OCI-LY7 (cell line): ENCODE measurements at regions not wholly inside any gene's neighbourhood (a gene's known extent, or its start where the extent isn't known, plus 50 kb on each side); places are given as distances from the start of the nearest gene placed in this dataset.

Experiments used
- BruUV-seq: library from RNA; stranded (reverse); fragments of 400-500 nt; replicated peaks from 2 replicates; lab custom pipeline; 2021; lab: Mats Ljungman, UMichigan
- CTCF ChIA-PET: fragments of 300-600 bp; sonication (Branson Sonifier 250); formaldehyde crosslinking; loops from one replicate; lab custom pipeline; 2022; ENCODE audit warnings: antibody characterized with exemption; ENCODE audit not compliant: unreplicated experiment; lab: Charles Lee
- POLR2A ChIA-PET: fragments of 300-600 bp; sonication (Branson Sonifier 250); formaldehyde crosslinking; loops from one replicate; lab custom pipeline; 2022; ENCODE audit warnings: antibody characterized with exemption; lab: Charles Lee
- DNase-seq: peaks from one replicate; pipeline ENCODE4 v3.0.0-alpha.2; 2015; ENCODE audit warnings: low spot score
- H2AFZ ChIP-seq: fragments of 200-600 bp; sonication (generic), shearing (Covaris generic); 2 replicates; pipeline ENCODE4 v1.6.1; 2014; ENCODE audit warnings: mild to moderate bottlenecking, antibody characterized with exemption, low read length, moderate library complexity
- H3K27ac ChIP-seq: fragments of 200-600 bp; sonication (generic); 2 replicates; pipeline ENCODE4 v1.5.1; 2014; ENCODE audit warnings: mixed run types, low read depth, mild to moderate bottlenecking, moderate library complexity, low read length, inconsistent platforms; ENCODE audit not compliant: poor library complexity, severe bottlenecking
- H3K36me3 ChIP-seq: fragments of 200-600 bp; sonication (generic); 2 replicates; pipeline ENCODE4 v1.6.1; 2014; ENCODE audit warnings: mild to moderate bottlenecking, antibody characterized with exemption, low read length, moderate library complexity, mixed read lengths; ENCODE audit not compliant: insufficient read depth
- H3K4me1 ChIP-seq: fragments of 200-600 bp; sonication (generic); 2 replicates; pipeline ENCODE4 v1.5.1; 2014; ENCODE audit warnings: mild to moderate bottlenecking, low read length; ENCODE audit not compliant: insufficient read depth, poor library complexity, severe bottlenecking
- H3K4me2 ChIP-seq: fragments of 200-600 bp; sonication (generic); 2 replicates; pipeline ENCODE4 v1.6.1; 2014; ENCODE audit warnings: mild to moderate bottlenecking, low read length
- H3K4me3 ChIP-seq: fragments of 200-600 bp; sonication (generic); 2 replicates; pipeline ENCODE4 v1.5.1; 2014; ENCODE audit warnings: mild to moderate bottlenecking, low read depth, low read length; ENCODE audit not compliant: poor library complexity, severe bottlenecking
- H3K79me2 ChIP-seq: fragments of 200-600 bp; sonication (generic); 2 replicates; pipeline ENCODE4 v1.6.1; 2016; ENCODE audit warnings: low read depth, mild to moderate bottlenecking, low read length, moderate library complexity, mixed read lengths; ENCODE audit not compliant: insufficient read depth
- H3K9me2 ChIP-seq: fragments of 200-600 bp; sonication (generic); 2 replicates; pipeline ENCODE4 v1.6.1; 2016; ENCODE audit warnings: mild to moderate bottlenecking, low read length, mixed read lengths; ENCODE audit not compliant: insufficient read depth
- H3K9me3 ChIP-seq: fragments of 200-600 bp; sonication (generic); 2 replicates; pipeline ENCODE4 v1.6.1; 2014; ENCODE audit warnings: mild to moderate bottlenecking, mixed run types, low read length, mixed read lengths
- H4K20me1 ChIP-seq: fragments of 200-600 bp; sonication (generic); 2 replicates; pipeline ENCODE4 v1.6.1; 2014; ENCODE audit warnings: mild to moderate bottlenecking, antibody characterized with exemption, low read length, moderate library complexity, mixed read lengths; ENCODE audit not compliant: insufficient read depth
- CTCF ChIP-seq: fragments of 200-600 bp; sonication (generic); conservative IDR thresholded peaks from 2 replicates; pipeline ENCODE4 v1.5.1; 2014; ENCODE audit warnings: mild to moderate bottlenecking, antibody characterized with exemption, low read length, moderate library complexity, mixed read lengths
- EZH2phosphoT487 ChIP-seq: fragments of 200-600 bp; sonication (generic); IDR thresholded peaks from 2 replicates; pipeline ENCODE4 v1.6.1; 2018; ENCODE audit warnings: low read depth, borderline replicate concordance, mild to moderate bottlenecking, mixed run types, antibody characterized with exemption, low read length, moderate library complexity, mixed read lengths
- intact Hi-C: fragments of 100-400 bp; cut with micrococcal nuclease; formaldehyde crosslinking; loops from one replicate; pipeline ENCODE4 v1.10.0; 2022; ENCODE audit not compliant: unreplicated experiment

DNA sequence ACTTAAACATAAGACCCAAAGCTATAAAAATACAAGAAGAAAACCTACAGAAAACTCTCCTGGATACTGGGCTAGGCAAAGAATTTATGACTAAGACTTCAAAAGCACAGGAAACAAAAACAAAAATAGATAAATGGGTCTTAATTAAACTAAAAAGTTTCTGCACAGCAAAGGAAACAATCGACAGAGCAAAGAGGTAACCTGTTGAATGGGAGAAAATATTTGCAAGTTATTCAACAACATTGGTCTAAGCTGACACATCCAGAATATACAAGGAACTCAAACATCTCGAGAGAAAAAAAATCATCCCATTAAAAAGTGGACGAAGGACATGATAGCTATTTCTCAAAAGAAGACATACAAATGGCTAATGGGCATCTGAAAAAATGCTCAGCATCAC, 72.3 kb upstream of the RBBP8 start:
- Histone ChIP-seq H3K4me3 (no peak overlapping the region), H3K79me2 (no peaks in the 10 kb centered on the region), H3K4me1 (no peaks in the 10 kb centered on the region), H3K27ac (no peak overlapping the region), H3K4me2 (no peak overlapping the region), H4K20me1 (no peaks in the 10 kb centered on the region), H2AFZ (no peak overlapping the region), H3K9me3 (no peaks in the 10 kb centered on the region), H3K9me2 (no peaks in the 10 kb centered on the region), H3K36me3 (no peaks in the 10 kb centered on the region)
- CTCF ChIA-PET: no interaction called here
- intact Hi-C loops: no loop called here
- no peak for DNase-seq
- POLR2A ChIA-PET: interaction anchor here (0.9 kb wide), 1 partner anchor 10 kb away, joined by 3 read pairs; no protein-coding TSS in a partner anchor
- TF ChIP-seq CTCF (no peak), EZH2phosphoT487 (no peak)
- no TSS peak for BruUV-seq

DNA sequence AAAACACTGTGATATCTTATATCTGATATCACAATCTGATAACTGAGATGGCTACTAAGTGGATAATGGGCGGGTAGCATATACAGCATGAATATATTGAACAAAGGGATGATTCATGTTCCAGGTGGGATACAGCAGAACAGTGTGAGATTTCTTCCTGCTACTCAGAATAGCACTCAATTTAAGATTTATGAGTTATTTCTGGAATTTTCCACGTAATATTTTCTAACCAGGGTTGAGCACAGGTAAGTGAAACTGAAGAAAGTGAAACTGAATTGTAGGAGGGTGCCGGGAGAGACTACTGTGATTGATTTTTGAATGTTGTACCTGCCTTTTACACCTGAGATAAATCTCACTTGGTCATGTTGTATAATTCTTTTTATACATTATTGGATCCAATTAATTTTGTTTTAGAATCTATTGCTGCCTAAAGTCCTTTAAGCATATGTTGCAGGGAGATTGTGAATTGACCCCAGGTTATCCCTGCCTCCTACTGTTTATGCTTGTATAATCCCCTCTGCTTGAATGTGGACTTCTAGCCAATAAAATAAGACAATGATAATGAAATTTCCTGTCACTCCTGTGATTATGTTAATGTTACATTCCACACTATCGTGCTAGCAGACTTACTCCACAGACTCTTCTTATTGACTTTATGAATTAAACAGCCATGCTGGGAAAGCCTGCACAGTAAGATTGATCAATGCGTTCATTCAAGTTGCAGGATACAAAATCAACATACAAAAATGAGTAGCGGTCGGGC, 67.6 kb upstream of the RBBP8 start:
- no peak overlapping the region for H3K27ac ChIP-seq
- H3K36me3 ChIP-seq: no peaks in the 10 kb centered on the region
- ChIA-PET POLR2A (no interaction called here), CTCF (no interaction called here)
- H3K9me3 ChIP-seq: no peaks in the 10 kb centered on the region
- TF ChIP-seq EZH2phosphoT487: no peak
- TF ChIP-seq CTCF: no peak
- H3K4me3 ChIP-seq: no peak overlapping the region
- no peak overlapping the region for H2AFZ ChIP-seq
- intact Hi-C loops: no loop called here
- 0 out of 2 replicates have a peak overlapping the region, but pooled peaks have one; percentile 17 for H3K4me2 ChIP-seq
- no peaks in the 10 kb centered on the region for H3K9me2 ChIP-seq
- no peak for DNase-seq
- H3K4me1 ChIP-seq: no peaks in the 10 kb centered on the region
- no peaks in the 10 kb centered on the region for H3K79me2 ChIP-seq
- no TSS peak for BruUV-seq
- no peaks in the 10 kb centered on the region for H4K20me1 ChIP-seq

- DNase-seq: no peak
- Histone ChIP-seq H3K9me2 (no peaks in the 10 kb centered on the region), H3K4me2 (no peak overlapping the region), H4K20me1 (no peaks in the 10 kb centered on the region), H3K27ac (no peak overlapping the region), H2AFZ (no peak overlapping the region), H3K4me1 (no peaks in the 10 kb centered on the region), H3K9me3 (no peaks in the 10 kb centered on the region), H3K79me2 (no peaks in the 10 kb centered on the region), H3K36me3 (no peaks in the 10 kb centered on the region), H3K4me3 (no peak overlapping the region)
- intact Hi-C loops: no loop called here
- ChIA-PET POLR2A (no interaction called here), CTCF (no interaction called here)
- no TSS peak for BruUV-seq
- no peak for TF ChIP-seq CTCF
- no peak for TF ChIP-seq EZH2phosphoT487
These were observed 64.3 kb upstream of the RBBP8 start for GRCh38 chr18:22868831-22869230.
